Globus pallidus (tissue), 1 donor: ENCODE measurements at regions not wholly inside any gene's neighbourhood (a gene's known extent, or its start where the extent isn't known, plus 50 kb on each side); places are given as distances from the start of the nearest gene placed in this dataset.
"Not testable (repeated sequence)": the region's sequence is repeated elsewhere in the genome, so short reads cannot be mapped to it uniquely, and the experiment has no call there.

Experiments used
- DNase-seq: peaks from one replicate; pipeline ENCODE4 v3.0.0-alpha.2; 2015; ENCODE audit warnings: low spot score

GRCh38 chr4:30589669-30590068 is 130.5 kb upstream of the PCDH7 start:
- not testable (repeated sequence) for DNase-seq

- no peak for DNase-seq
Measured at GRCh38 chr4:30600246-30601017, 119.7 kb upstream of the PCDH7 start.

DNA sequence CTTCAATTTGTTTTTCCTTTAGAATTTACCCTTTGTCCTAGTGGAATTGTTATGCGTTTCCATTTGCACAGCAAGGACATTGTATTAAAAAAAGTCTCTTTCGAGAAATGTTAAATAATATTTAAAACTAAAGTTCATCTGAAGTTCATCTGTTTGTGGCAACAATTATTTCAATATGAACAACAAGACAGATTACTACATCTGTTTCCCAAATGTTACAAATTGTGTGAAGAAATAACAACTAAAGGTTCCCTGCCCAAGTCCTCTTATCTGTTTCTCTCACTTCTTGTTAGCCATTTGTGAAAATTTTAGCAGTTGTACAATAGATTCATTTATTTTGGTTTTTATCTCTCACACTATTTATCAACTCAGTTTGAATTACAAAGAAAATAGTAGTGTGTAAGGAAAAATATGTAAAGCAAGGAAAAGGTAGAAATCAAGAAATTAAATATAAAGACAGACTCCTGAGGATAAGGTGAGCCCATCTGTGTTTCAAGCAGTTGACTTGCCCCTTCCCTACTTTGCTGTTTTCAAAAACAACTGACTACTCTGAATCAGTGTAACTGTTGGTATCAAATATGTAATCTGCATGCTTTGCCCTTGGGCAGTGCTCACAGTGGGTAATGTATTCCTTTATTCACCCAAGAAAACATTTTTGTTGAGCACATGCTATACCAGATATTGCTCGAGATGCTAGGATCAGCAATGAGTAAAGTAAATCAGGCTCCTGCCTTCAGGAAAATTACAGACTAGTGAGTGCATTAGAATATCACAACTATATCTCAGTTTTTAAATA is 118.9 kb upstream of the PCDH7 start:
- no peak for DNase-seq

DNA sequence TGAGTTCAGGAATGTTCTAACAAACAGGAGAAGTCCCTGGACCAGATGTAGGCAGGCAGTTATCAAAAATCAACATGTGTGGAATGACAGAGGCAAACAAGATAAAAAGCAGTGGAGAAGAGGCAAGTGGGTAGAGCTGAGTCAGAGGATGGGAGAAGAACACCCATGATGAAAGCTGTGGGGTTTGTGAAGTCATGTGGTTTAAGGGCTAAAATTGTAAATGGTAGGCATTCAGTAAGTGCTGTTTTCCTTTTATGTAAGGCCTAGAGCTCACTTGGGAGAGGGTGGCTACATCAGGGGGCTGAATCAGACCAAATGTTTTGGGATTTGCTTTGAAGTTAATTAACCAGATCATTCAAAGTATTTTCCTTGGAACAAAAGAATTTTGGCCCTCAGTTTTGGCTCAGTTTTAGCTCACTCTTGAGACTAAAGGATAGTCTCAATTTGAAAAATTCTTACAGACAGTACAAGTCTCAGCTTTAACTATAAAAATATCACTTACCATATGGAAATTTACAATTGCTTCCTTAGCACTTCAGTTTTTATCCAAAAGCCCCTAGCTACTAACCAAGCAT is 114.5 kb upstream of the PCDH7 start:
- DNase-seq: no peak

- no peak for DNase-seq
Measured at GRCh38 chr4:30610361-30610760, 109.8 kb upstream of the PCDH7 start.

DNA sequence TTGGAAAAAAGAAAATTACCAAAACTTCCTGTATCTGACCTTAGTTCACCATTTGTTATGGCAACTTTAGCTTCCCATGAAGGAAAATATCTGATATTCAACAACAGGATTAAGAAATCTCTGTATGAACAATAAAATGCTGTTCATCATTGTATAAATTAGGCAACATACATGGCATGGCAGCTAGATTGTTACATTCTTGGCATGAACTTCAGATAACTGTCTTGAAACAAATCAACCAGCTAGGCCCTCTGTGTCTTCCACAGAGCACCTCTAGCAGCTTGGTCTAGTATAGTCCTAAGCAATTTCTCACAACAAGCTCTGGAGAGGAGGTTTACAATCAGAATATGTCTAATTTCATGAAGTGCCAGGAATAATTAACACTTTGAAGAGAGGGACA is 105.4 kb upstream of the PCDH7 start:
- no peak for DNase-seq

DNA sequence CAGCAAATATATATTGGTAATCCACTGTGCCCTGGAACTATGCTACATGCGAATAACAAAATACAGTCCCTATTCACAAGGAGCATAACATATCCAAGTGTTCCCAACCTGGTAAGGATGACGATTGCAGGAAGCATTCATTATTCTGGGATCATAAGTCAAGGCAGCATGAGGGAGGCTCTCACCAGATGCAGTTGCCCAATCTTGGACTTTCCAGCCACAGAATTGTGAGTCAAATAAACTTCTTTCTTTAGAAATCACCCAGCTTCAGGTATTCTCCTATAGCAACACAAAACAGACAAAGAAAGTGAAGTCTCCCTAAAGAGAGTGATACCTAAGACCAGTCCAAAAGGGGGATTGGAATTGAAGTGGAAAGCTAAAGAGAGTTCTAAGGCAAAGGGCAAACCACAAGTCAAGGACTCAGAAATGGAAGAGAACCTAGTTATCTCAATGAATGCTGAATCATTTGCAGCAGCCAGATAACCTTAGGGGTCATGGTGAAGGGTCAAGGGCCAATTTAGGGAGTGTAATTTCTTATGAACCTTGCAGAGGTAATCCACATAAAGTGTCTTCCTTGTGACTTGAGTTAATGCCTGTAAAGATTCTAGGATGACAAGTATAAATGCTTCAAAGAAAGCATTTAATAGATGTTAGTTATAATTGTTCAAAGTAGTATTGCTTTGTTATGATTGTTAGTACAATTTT is 103.1 kb upstream of the PCDH7 start:
- DNase-seq: no peak

- no peak for DNase-seq
Measured at GRCh38 chr4:30617836-30618235, 102.3 kb upstream of the PCDH7 start.

DNA sequence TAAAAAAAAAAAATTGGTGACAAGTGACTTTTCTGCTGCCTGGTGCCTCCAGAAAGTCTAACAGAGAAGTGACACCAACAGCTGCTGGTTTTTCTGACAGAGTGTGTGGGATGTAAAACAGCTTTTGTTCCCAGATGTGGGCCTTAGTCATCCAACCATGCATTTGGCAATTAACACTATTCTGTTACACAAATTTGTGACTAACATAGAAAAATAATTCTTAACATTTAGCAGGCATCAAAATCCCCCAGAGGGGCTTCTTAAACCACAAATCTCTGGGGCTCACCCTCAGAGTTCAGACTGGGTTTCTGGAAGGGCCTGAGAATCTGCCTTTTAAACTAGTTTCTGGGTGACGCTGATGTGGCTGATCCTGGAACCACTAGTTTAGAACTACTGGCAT is 100.5 kb upstream of the PCDH7 start:
- peak; percentile 5 for DNase-seq

DNA sequence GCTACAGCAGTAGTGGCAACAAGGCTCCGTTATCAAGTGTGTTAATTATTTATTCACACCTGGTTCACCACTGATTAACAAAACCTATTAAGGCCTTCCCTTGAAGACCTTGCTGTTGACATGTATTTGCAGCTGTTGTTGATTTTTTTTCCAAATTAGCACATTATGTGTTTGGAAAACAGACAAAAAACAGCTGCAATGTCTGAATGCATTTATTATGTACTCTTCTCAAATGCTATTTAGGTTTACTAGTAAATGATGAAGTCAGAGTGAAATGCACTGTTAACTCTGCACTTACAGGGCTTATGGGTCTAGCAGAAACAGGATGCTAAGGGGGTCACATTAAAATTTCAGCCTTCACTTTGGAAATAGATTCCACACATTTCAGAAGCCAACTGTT is 99.5 kb upstream of the PCDH7 start:
- DNase-seq: no peak

DNA sequence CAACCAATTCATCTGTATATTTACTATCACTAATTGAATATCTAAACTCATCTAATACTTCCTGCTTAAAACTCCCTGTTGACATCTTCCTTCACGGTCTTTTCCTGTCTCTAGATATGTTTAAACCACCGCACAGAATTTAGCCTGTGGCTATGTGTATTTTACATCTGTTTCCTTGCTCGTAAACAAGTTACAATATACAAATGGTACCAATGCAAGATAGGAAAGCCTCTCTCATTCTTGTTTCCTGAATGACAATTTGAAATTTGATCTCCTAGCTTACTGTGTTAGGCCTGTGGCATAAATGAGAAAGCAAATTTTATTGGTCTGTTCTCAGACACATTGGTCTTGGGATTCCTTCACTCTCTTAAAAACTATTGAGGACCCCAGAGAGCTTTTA is 89.7 kb upstream of the PCDH7 start:
- DNase-seq: no peak

- DNase-seq: no peak
Measured at GRCh38 chr4:30632751-30633150, 87.4 kb upstream of the PCDH7 start.

- DNase-seq: no peak
Measured at GRCh38 chr4:30641345-30641744, 78.8 kb upstream of the PCDH7 start.

- no peak for DNase-seq
Measured at GRCh38 chr4:30642567-30642966, 77.6 kb upstream of the PCDH7 start.

DNA sequence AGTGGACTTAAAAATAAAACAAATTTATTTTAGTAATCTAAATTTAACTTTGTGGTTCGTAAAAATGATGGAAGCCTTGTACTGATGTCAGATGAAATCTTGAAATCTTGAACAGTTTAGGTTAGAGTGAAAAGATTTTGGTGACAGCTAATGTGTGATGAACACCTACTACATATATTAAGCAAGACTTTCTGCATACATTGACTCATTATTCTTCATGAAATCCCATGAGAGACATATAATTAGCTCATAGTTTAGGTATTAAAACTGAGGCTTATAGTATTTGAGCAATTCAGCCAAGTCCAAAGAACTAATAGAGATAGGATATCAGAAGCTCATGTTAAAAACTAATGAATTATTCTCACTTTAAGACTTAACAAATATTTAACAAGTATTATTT is 66.9 kb upstream of the PCDH7 start:
- DNase-seq: no peak

- DNase-seq: no peak
Measured at GRCh38 chr4:30656828-30657227, 63.3 kb upstream of the PCDH7 start.

DNA sequence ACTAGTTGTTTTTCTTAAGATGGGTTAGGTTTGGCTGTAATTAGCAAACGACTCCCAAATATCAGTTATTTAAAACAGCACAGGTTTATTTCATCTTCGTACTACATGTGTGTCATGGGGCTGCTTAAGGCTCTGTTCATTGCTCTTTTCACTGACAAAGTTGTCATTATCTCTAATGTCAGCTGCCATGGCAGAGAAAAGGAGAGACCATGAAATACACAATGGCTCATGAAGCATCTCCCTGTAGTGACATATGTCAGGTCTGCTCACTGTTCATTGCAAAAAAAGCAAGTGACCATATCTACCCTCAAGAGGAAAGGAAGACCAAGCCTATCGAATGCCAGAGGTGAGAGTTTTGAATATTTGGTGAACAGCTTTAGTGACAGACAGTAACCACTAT is 52.2 kb upstream of the PCDH7 start:
- no peak for DNase-seq

DNA sequence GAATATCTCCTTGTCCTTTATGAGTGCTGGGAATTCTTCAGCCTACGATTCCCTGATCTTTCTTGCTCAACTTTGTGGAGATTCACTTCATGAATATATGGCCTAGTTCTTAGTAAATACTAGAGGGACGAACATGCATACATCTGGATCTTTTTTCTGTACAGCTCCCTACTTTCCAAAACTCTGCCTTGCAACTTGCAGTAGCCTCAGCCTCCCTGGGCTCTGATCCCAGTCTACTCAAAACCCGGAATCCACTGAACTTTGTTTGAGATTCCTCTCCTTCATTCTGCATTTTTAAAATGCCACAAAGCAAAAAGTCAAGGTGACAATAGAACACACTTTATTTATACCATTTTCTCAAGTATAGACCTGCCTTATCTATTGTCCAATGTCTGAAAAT is 50.0 kb upstream of the PCDH7 start:
- DNase-seq: no peak
